ENCODE measurements at regions not wholly inside any gene's neighbourhood (a gene's known extent, or its start where the extent isn't known, plus 50 kb on each side); places are given as distances from the start of the nearest gene placed in this dataset.

GRCh38 chr11:112753706-112754105, 207.5 kb upstream of the NCAM1 start:
- no peak for DNase-seq

GRCh38 chr11:112759418-112759817, 201.8 kb upstream of the NCAM1 start:
- no peak for DNase-seq

- DNase-seq = no peak
These were observed 200.7 kb upstream of the NCAM1 start for GRCh38 chr11:112760396-112761059.

- no peak for DNase-seq
These were observed 199.1 kb upstream of the NCAM1 start for GRCh38 chr11:112761911-112762706.

GRCh38 chr11:112762707-112763090, 198.5 kb upstream of the NCAM1 start:
- no peak for DNase-seq

- DNase-seq = no peak
These were observed 195.9 kb upstream of the NCAM1 start for GRCh38 chr11:112765337-112765736.

- DNase-seq = no peak
These were observed 192.1 kb upstream of the NCAM1 start for GRCh38 chr11:112769170-112769569.

- no peak for DNase-seq
These were observed 191.6 kb upstream of the NCAM1 start for GRCh38 chr11:112769584-112769983.

GRCh38 chr11:112770033-112770432, 191.2 kb upstream of the NCAM1 start:
- no peak for DNase-seq

GRCh38 chr11:112770487-112770886, 190.7 kb upstream of the NCAM1 start:
- peak; percentile 71 for DNase-seq

- DNase-seq = no peak
These were observed 189.4 kb upstream of the NCAM1 start for GRCh38 chr11:112771851-112772250.

- DNase-seq = peak; percentile 73
These were observed 188.0 kb upstream of the NCAM1 start for GRCh38 chr11:112773264-112773663.

GRCh38 chr11:112776834-112777233, 184.4 kb upstream of the NCAM1 start:
- DNase-seq = no peak

- no peak for DNase-seq
These were observed 183.9 kb upstream of the NCAM1 start for GRCh38 chr11:112777283-112777751.

- no peak for DNase-seq
These were observed 182.9 kb upstream of the NCAM1 start for GRCh38 chr11:112778091-112778876.

- no peak for DNase-seq
These were observed 182.3 kb upstream of the NCAM1 start for GRCh38 chr11:112778877-112779266.

GRCh38 chr11:112780351-112781087, 180.7 kb upstream of the NCAM1 start:
- DNase-seq = peak; percentile 70

GRCh38 chr11:112783945-112784322, 177.3 kb upstream of the NCAM1 start:
- DNase-seq = no peak

- no peak for DNase-seq
These were observed 176.7 kb upstream of the NCAM1 start for GRCh38 chr11:112784323-112785073.

- DNase-seq = peak; percentile 21
These were observed 176.1 kb upstream of the NCAM1 start for GRCh38 chr11:112785149-112785548.

- no peak for DNase-seq
These were observed 175.5 kb upstream of the NCAM1 start for GRCh38 chr11:112785719-112786118.

GRCh38 chr11:112786196-112786595, 175.0 kb upstream of the NCAM1 start:
- DNase-seq = no peak

All from occipital lobe (tissue), 1 donor.